Heart left ventricle (tissue), 16 donors: ENCODE measurements at regions not wholly inside any gene's neighbourhood (a gene's known extent, or its start where the extent isn't known, plus 50 kb on each side); places are given as distances from the start of the nearest gene placed in this dataset.

Source experiments
- ATAC-seq, 4 donors: fragments of 200-7000 bp; cut with Tn5 transposase; one replicate each; pipeline ENCODE4 v1.9.1; 2020 to 2022; ENCODE audit warnings: moderate library complexity in 4 of 4, mild to moderate bottlenecking in 3 of 4, moderate number of reproducible peaks in 1 of 4
- DNase-seq, 5 donors: peaks; one replicate each; pipeline ENCODE4 v3.0.0-alpha.2; 2020
- H3K27ac ChIP-seq, 12 donors: fragments of 200-600 bp; sonication (generic) in 4 of 12; one replicate each; pipeline versions ENCODE4 v1.5.0 to v1.8.0; 2016 to 2022; ENCODE audit warnings: mild to moderate bottlenecking in 2 of 12
- H3K27me3 ChIP-seq, 9 donors: fragments of 200-600 bp; sonication (generic) in 2 of 9; one replicate each; pipeline versions ENCODE4 v1.5.1 to v1.8.0; 2016 to 2022; ENCODE audit warnings: mild to moderate bottlenecking in 3 of 9
- H3K36me3 ChIP-seq, 9 donors: fragments of 200-600 bp; sonication (generic) in 2 of 9; one replicate each; pipeline versions ENCODE4 v1.5.0 to v1.8.0; 2018 to 2022; ENCODE audit warnings: mild to moderate bottlenecking in 2 of 9
- H3K4me1 ChIP-seq, 12 donors: fragments of 200-600 bp; sonication (generic) in 4 of 12; one replicate each; pipeline versions ENCODE4 v1.5.0 to v1.8.0; 2016 to 2022; ENCODE audit warnings: mild to moderate bottlenecking in 3 of 12
- H3K4me3 ChIP-seq, 12 donors: fragments of 200-600 bp; sonication (generic) in 4 of 12; one replicate each; pipeline versions ENCODE4 v1.5.0 to v1.8.0; 2017 to 2022; ENCODE audit warnings: mild to moderate bottlenecking in 9 of 12, moderate library complexity in 4 of 12
- H3K9me3 ChIP-seq, 12 donors: fragments of 200-600 bp; sonication (generic) in 4 of 12; one replicate each; pipeline versions ENCODE4 v1.5.0 to v1.8.0; 2016 to 2022; ENCODE audit warnings: mild to moderate bottlenecking in 1 of 12
- CTCF ChIP-seq, 12 donors: fragments of 200-600 bp; sonication (generic) in 4 of 12; IDR thresholded peaks; one replicate each; pipeline versions ENCODE4 v1.5.0 to v1.8.0; 2018 to 2022; ENCODE audit warnings: antibody characterized with exemption in 12 of 12, mild to moderate bottlenecking in 5 of 12
- POLR2A ChIP-seq, 2 donors: fragments of 450-650 bp; IDR thresholded peaks; one replicate each; pipeline ENCODE4 v1.6.1; 2017; ENCODE audit warnings: antibody characterized with exemption in 2 of 2, mild to moderate bottlenecking in 2 of 2, moderate library complexity in 2 of 2
- WGBS, 4 donors: extraction: QIAGEN DNeasy Blood & Tissue Kit in 2 of 4; methylation state at CpG; one replicate each; pipeline versions ENCODE4 v1.1.5 to v1.1.7; 2013 to 2018; 5-methylcytosine and 5-hydroxymethylcytosine counted together
- intact Hi-C, 10 donors: fragments of 100-400 bp; cut with DNase I; formaldehyde crosslinking; loops; one replicate each; pipeline versions ENCODE4 v1.11.1 to v1.14.2; 2022
- donor health status: ischemic (EF 13 %, LVEDD 7.1; RV severe dilation, severe dysfunction).
- donor health status: healthy with polysubstance abuse.
- donor health status: DM: no; HTN: yes; CAD: no.
- donor health status: DM: no; HTN: no; CAD: no.
- donor health status: ischemic (EF 25% LVEDD 6.9; RV normal size, moderate dysfunction).
- donor health status: ischemic (EF 25% LVEDD 5.7; RV mildly dilated, moderate dysfunction).
- donor health status: healthy.
- donor health status: DM: yes; HTN: yes; CAD: no.
- donor health status: ischemic (EF 35%, LVEDD 5.7; RV mildly dilated, moderate dysfunction).
- donor health status: nonischemic (EF 11% LVEDD 7.7; RV severe dilation, severe dysfunction).
- donor health status: DM: yes; HTN: yes; CAD: no.
- donor health status: PGD.
- donor health status: ischemic (EF 29% LVEDD 5.4; RV normal size, mild dysfunction).
- donor health status: nonischemic (EF 23%, LVEDD 6.1; RV moderate dilation, normal function).

- Histone ChIP-seq H3K4me3 (no peak overlapping the region), H3K9me3 (no peaks in the 10 kb centered on the region), H3K4me1 (no peaks in the 10 kb centered on the region), H3K27ac (no peak overlapping the region), H3K36me3 (no peaks in the 10 kb centered on the region), H3K27me3 (no peaks in the 10 kb centered on the region)
- ATAC-seq (no peak), DNase-seq (no peak)
- no peak for TF ChIP-seq POLR2A (IDR thresholded peaks at IDR 0.05)
- intact Hi-C loops, result no loop called here
- WGBS, 4 donors, result 67 to 76% (median 74%) methylated on average over 7 of the region's 7 CpGs
Observed at GRCh38 chr13:38002606-38003005, 133.0 kb upstream of the TRPC4 start.

- ATAC-seq, result no peak
- no peak overlapping the region for H3K27ac ChIP-seq
- intact Hi-C loops, result no loop called here
- no peak for TF ChIP-seq POLR2A (IDR thresholded peaks at IDR 0.05)
- TF ChIP-seq CTCF (IDR thresholded peaks at IDR 0.05), result no peak
- DNase-seq, result no peak
- no peaks in the 10 kb centered on the region for H3K4me1 ChIP-seq
- no peaks in the 10 kb centered on the region for H3K9me3 ChIP-seq
- H3K36me3 ChIP-seq, result no peaks in the 10 kb centered on the region
- no peaks in the 10 kb centered on the region for H3K27me3 ChIP-seq
- H3K4me3 ChIP-seq, result no peak overlapping the region
Observed at GRCh38 chr13:37997641-37998040, 128.1 kb upstream of the TRPC4 start.

GRCh38 chr13:37995092-37995491, 125.5 kb upstream of the TRPC4 start:
- intact Hi-C loops, result no loop called here
- no peak for DNase-seq
- no peaks in the 10 kb centered on the region for H3K4me1 ChIP-seq
- peaks cover 0 to 11% (median 0%) of the 10 kb centered on the region in 12 donors for H3K9me3 ChIP-seq
- H3K36me3 ChIP-seq, result no peaks in the 10 kb centered on the region
- no peak overlapping the region for H3K27ac ChIP-seq
- TF ChIP-seq POLR2A (IDR thresholded peaks at IDR 0.05), result no peak
- TF ChIP-seq CTCF (IDR thresholded peaks at IDR 0.05), result no peak
- ATAC-seq, result no peak
- H3K27me3 ChIP-seq, result no peaks in the 10 kb centered on the region
- 0 to 46% (median 25%) methylated on average over 1 of the region's 1 CpG for WGBS, 4 donors
- no peak overlapping the region for H3K4me3 ChIP-seq

GRCh38 chr13:37986811-37987210, 117.2 kb upstream of the TRPC4 start:
- Histone ChIP-seq H3K27ac (no peak overlapping the region), H3K9me3 (peaks cover 0 to 7% (median 0%) of the 10 kb centered on the region in 12 donors), H3K27me3 (no peaks in the 10 kb centered on the region), H3K4me3 (no peak overlapping the region), H3K4me1 (no peaks in the 10 kb centered on the region), H3K36me3 (no peaks in the 10 kb centered on the region)
- TF ChIP-seq CTCF (IDR thresholded peaks at IDR 0.05), result no peak
- TF ChIP-seq POLR2A (IDR thresholded peaks at IDR 0.05), result no peak
- ATAC-seq, result no peak
- WGBS, 4 donors, result 88 to 94% (median 92%) methylated on average over 1 of the region's 1 CpG
- DNase-seq, result no peak
- intact Hi-C loops, result no loop called here

GRCh38 chr13:37985281-37985680, 115.7 kb upstream of the TRPC4 start:
- 77 to 85% (median 81%) methylated on average over 5 of the region's 5 CpGs for WGBS, 4 donors
- H3K4me1 ChIP-seq, result no peaks in the 10 kb centered on the region
- H3K4me3 ChIP-seq, result no peak overlapping the region
- H3K27ac ChIP-seq, result no peak overlapping the region
- H3K27me3 ChIP-seq, result no peaks in the 10 kb centered on the region
- intact Hi-C loops, result no loop called here
- H3K36me3 ChIP-seq, result no peaks in the 10 kb centered on the region
- no peaks in the 10 kb centered on the region for H3K9me3 ChIP-seq
- DNase-seq (no peak), ATAC-seq (no peak)
- TF ChIP-seq CTCF (IDR thresholded peaks at IDR 0.05) (no peak), POLR2A (IDR thresholded peaks at IDR 0.05) (no peak)
